Effector CD8-positive, alpha-beta T cell (primary cell): ENCODE measurements at regions not wholly inside any gene's neighbourhood (a gene's known extent, or its start where the extent isn't known, plus 50 kb on each side); places are given as distances from the start of the nearest gene placed in this dataset.
"Not testable (repeated sequence)": the region's sequence is repeated elsewhere in the genome, so short reads cannot be mapped to it uniquely, and the experiment has no call there.

Experiments used
- DNase-seq: peaks from one replicate; lab custom pipeline; 2025; lab: John Stamatoyannopoulos, UW

- DNase-seq = no peak
These were observed 180.9 kb upstream of the C14orf180 start for GRCh38 chr14:104398656-104399055.

DNA sequence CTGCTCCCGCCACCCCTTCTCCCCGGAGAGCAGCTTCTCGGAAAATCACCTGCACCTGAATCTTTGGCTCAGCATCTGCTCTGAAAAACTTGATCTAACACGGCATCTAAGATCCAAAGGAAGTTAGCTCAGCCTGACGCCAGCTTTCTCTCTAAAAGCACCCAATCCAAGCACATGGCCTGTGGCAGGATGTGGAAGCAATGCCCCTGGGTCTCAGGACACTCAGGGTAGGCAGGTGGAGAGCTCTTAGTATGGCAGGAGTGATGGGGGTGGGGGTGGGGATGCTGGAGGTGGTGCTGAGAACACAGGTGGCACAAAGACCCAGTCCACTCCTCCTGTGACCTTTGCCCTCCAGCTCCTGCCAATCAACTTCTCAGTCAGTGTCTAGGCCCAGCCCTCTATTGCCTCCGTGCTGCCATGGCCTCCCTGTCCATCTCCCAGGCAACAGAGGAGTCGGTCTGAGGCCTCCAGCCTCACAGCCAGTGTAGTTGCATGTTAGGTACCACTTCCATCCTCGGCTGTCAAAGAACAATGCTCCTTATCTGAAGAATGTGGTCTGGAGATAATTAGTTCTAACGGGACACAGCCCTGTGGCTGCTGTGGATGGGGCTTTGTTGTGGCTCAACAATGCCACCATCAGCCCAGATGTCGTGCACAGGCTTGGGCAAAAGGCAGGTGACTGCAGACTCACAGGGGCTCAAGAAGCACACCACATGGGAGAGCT is 180.0 kb upstream of the C14orf180 start:
- no peak for DNase-seq

DNA sequence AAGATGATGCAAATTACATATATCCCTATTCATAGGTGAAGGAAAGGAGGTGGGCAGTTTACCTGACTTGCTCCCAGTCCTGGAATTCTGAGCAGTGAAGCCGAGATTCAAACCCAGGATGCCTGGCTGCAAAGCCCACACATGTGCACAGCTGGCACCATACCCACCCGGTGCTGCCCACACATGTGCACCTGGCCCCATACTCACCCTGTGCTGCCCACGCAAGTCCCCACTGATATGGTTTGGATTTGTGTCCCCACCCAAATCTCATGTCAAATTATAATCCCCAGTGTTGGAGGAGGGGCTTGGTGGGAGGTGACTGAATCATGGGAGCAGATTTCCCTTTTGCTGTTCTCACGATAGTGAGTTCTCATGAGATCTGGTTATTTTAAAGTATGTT is 179.2 kb upstream of the C14orf180 start:
- DNase-seq = no peak

GRCh38 chr14:104401785-104402184 is 177.8 kb upstream of the C14orf180 start:
- DNase-seq = no peak

GRCh38 chr14:104402303-104402702 is 177.3 kb upstream of the C14orf180 start:
- DNase-seq = not testable (repeated sequence)

GRCh38 chr14:104403421-104404220 is 175.9 kb upstream of the C14orf180 start:
- no peak for DNase-seq

GRCh38 chr14:104404922-104405321 is 174.6 kb upstream of the C14orf180 start:
- no peak for DNase-seq

- no peak for DNase-seq
These were observed 174.0 kb upstream of the C14orf180 start for GRCh38 chr14:104405360-104406226.

GRCh38 chr14:104406831-104407230 is 172.7 kb upstream of the C14orf180 start:
- no peak for DNase-seq

DNA sequence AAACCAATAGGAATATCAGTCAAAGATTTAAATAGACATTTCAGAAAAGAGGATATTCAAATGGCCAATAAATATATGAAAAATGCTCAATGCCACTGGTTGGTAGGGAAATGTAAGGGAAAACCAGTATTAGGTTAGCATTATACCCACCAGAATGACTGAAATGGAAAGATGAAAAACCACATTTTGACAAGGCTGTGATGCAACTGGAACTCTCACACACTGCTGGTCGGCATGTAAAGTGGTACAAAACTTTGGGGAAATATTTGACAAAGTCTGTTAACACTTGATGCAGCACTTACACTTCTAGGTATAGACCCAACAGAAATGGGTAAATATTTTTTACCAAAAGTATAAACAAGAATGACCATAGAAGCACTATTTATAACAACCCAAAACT is 163.2 kb upstream of the C14orf180 start:
- no peak for DNase-seq

GRCh38 chr14:104419865-104420505 is 159.6 kb upstream of the C14orf180 start:
- DNase-seq = no peak

- not testable (repeated sequence) for DNase-seq
These were observed 159.0 kb upstream of the C14orf180 start for GRCh38 chr14:104420523-104420922.

GRCh38 chr14:104420990-104421389 is 158.6 kb upstream of the C14orf180 start:
- DNase-seq = no peak

DNA sequence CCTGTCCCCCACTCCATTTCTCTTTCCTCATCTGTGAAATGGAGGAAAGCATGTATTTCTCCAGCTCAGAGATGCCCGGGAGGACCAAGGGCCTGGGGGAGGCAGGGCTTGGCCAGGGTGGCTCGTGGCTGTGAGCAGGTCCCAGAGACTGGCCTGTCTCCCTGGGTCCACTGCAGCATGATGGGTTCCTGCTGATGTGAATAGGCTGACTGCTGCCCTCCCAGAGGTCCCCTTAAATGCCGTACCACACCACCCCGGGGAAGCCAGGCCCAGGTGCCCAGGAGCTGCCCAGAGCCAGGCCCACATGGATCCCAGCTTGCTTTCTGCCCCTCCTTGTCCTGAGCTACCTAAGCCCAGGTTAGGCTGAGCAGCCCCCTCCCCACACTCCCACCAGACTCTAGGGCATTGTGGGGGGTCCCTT is 158.2 kb upstream of the C14orf180 start:
- DNase-seq = no peak

DNA sequence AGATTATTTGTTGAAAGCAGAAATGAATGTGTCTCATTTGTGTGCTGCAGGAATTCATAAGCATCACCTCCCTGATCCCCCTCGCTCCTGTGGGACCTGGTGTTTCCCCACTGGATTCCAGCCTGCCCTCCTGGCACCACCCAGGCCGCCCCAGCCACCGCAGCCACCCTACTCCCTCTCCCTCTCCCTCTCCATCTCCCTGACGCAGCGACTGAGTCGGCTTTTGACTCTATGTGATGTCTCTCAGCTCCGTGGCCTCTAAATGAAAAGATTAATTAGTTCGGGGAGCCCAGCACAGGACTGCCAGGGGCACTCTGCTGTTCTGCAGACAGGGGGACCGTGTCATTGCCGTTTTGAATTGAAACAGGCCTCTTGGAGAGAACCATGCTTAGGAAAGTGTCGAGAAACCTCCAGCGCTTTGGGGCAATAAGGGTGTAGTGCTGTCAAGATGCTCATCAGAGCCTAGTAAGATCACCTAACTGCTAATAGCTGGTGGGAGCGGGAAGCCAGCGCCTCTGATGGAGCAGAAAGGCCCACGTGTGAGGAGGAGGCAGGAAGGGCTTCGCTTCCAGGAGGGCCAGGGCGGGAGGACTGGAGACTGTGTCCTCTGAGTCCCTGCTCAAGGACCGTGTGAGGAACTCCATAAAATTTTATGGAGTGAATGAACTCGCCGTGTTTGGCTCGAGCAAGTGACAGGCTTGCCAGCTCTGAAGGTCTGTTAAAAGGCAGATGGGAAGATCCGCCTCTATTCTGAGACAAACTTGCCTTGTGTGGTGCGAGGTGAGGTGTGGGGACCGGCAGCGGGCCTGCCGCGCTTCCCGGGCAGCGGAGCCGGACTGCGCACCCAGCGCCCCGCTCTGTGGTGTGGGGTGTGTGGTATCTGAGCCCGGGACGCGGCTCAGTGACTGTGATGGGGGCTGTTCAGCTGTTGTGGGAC is 157.4 kb upstream of the C14orf180 start:
- DNase-seq = no peak

DNA sequence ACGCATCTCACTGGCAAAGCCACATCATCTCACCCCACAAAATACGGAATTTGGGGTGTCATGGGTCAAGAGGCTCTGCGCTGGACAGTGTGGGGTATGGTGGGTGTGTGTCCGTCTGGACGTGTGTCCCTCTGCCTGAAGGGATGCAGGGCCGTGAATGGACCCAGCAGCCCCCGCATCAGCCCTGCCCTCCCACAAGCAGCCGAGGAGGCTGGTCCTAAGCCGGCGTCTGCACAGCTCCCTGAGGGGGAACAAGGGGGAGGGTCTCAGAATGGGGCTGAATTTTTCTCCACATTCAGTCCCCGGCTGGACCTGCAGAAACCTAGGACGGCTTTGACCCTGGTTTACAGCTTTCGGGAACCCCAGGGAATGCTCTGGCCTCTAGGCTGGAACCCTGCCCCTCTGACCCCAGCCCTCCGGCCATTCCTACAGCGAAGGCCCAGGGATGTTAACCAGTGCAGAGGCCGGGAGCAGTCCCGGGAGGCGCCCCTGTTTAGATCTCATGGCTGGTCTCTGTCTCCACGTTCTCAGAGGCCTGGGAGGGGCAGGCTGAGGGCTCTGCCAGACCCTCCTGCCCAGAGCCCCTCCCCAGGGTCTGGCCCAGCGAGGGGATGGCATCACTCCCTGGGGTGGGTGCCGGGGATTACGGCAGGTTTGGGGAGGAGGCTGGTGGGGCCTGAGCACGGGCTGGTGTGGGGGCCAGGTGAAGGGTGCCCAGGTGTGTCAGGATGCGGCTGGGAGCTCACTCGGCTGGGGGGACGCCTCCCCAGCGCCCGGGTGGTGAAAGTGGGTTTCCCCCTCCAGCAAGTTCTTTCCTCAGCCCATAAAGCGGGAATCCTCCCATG is 156.5 kb upstream of the C14orf180 start:
- no peak for DNase-seq

DNA sequence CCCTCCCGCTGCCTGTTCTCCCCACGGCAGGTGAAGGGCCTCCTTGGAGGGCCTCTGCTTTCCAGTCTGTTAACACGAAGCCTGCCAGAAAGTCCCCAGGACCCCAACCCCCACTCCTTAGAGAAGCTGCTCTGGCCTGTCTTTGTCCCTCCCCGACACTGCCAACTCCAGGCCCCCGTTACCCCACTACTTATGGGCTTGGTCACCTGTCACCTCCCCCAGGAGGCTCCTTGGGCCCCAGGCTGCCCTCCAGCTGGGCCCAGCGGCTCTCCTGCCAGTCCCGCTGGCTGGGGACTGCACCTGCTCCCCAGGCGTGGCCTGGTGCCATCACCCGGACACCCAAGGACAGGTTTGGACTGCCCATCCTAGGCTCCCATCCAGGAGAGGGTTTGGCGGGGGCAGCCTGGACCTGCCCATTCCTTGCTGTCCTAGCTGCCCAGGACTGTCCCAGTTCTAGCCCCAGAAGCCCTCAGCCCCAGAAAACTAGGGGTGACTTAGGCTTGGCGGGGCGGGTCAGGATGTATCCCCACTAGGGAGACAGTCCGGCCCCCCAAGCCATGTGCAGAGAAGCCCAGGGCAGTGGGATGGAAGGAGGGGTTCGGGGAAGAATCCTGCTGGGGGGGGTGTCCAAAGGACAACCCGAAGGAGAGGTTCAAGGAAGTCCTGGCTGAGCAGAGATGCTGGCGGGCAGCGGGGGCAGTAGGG is 155.7 kb upstream of the C14orf180 start:
- DNase-seq = no peak

DNA sequence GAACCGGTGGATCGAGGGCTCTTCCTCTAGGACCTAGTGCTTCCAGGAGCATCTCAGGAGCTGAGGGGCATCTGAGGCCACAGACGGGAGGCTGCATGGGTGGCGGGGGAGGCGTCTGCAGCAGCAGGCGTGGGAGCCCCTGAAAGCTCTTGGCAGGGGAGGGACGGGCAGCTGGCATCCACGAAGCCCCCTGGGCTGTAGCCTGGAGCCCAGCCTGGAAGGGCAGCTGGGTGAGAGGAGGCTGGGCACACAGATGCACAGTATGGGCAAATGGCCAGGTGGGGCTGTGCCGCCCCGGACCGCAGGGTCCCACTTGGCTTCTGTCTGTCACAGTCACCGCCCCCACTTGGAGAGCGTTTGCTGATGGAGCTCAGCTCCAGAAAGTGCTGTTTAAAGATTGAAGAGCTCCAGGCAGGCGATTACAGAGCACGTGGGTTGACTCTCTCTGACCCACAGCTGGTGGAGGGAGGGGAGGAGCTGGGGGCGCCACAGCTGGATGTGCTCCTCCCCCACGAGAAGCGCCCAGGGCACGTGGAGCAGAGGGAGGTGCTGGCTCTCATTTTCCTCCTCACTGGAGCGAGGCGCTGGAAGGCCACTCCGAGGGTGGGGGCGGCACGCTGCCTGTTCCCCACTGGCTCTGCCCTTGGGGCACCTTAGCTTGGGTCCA is 155.0 kb upstream of the C14orf180 start:
- DNase-seq = no peak
